ENCODE measurements at regions not wholly inside any gene's neighbourhood (a gene's known extent, or its start where the extent isn't known, plus 50 kb on each side); places are given as distances from the start of the nearest gene placed in this dataset.
"Not testable (repeated sequence)": the region's sequence is repeated elsewhere in the genome, so short reads cannot be mapped to it uniquely, and the experiment has no call there.

- TF ChIP-seq REST (IDR thresholded peaks at IDR 0.05; ENCODE audit: unreplicated experiment), result no peak
- TF ChIP-seq ZNF331 (CRISPR knock-in tag; IDR thresholded peaks at IDR 0.05; ENCODE audit: low read depth), result no peak
- TF ChIP-seq, protein P1, sequence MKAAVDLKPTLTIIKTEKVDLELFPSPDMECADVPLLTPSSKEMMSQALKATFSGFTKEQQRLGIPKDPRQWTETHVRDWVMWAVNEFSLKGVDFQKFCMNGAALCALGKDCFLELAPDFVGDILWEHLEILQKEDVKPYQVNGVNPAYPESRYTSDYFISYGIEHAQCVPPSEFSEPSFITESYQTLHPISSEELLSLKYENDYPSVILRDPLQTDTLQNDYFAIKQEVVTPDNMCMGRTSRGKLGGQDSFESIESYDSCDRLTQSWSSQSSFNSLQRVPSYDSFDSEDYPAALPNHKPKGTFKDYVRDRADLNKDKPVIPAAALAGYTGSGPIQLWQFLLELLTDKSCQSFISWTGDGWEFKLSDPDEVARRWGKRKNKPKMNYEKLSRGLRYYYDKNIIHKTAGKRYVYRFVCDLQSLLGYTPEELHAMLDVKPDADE (IDR thresholded peaks at IDR 0.05), result no peak
- no peak for TF ChIP-seq POLR2AphosphoS5 (IDR thresholded peaks at IDR 0.05; ENCODE audit: low read depth)
- TF ChIP-seq EZH2phosphoT487 (IDR thresholded peaks at IDR 0.05; ENCODE audit: unreplicated experiment), result no peak
These were observed 92.0 kb downstream of the PLXNA1 start (continued) for GRCh38 chr3:127074900-127075360.

- peaks cover 10% of the 10 kb centered on the region; the same call in 2 of the 3 replicates for H3K9me3 Mint-ChIP-seq
- not testable (repeated sequence) for H3K27ac Mint-ChIP-seq; H3F3A ChIP-seq (replicated peaks; ENCODE audit: low read depth); H3K27ac ChIP-seq (ENCODE audit: low read depth); H3K9me2 ChIP-seq (ENCODE audit: insufficient read depth); H3K27me3 ChIP-seq (ENCODE audit: insufficient read depth); H3K4me1 Mint-ChIP-seq; H3K4me3 ChIP-seq; H3K27me3 Mint-ChIP-seq (ENCODE audit: insufficient read depth, low read depth, poor library complexity); H3K4me2 ChIP-seq; H3K36me3 ChIP-seq (ENCODE audit: insufficient read depth); H3K4me1 ChIP-seq (ENCODE audit: insufficient read depth); DNase-seq (ENCODE audit: low spot score); H4K20me1 ChIP-seq (replicated peaks; ENCODE audit: insufficient read depth); ATAC-seq; H3K79me2 ChIP-seq (replicated peaks; ENCODE audit: insufficient read depth); H2AFZ ChIP-seq; H3K36me3 Mint-ChIP-seq (ENCODE audit: low read depth); H3K4me3 Mint-ChIP-seq
These were observed 93.5 kb downstream of the PLXNA1 start for GRCh38 chr3:127076166-127076992.

DNA sequence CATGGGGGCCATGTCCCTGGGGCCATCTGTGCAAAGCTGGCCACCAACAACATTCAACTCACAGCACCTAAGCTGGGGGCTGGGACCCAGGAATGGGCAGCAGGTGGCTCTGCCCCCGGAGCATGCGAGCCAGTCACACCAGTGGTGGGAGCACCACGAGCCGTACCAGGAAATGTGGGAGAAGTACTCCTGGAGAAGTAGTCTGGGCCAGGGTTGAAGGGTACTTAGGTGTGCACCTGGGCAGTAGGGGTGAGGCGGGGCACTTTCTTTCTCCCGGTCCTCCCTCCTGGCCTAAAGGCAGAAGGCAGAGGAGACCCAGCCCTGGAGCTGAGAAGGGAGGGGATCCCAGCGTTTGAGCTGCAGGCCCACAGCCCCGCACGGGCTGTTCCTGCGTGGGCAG is 94.2 kb downstream of the PLXNA1 start:
- ATAC-seq (no peak), DNase-seq (ENCODE audit: low spot score) (no peak)
- Histone ChIP-seq H3K79me2 (replicated peaks; ENCODE audit: insufficient read depth) (no peaks in the 10 kb centered on the region), H3K9me2 (ENCODE audit: insufficient read depth) (no peaks in the 10 kb centered on the region), H3K4me1 (ENCODE audit: insufficient read depth) (no peaks in the 10 kb centered on the region), H3K27ac (ENCODE audit: low read depth) (no peak overlapping the region), H2AFZ (no peak overlapping the region), H3K27me3 (ENCODE audit: insufficient read depth) (no peaks in the 10 kb centered on the region), H4K20me1 (replicated peaks; ENCODE audit: insufficient read depth) (no peaks in the 10 kb centered on the region), H3K36me3 (ENCODE audit: insufficient read depth) (no peaks in the 10 kb centered on the region), H3K4me2 (no peak overlapping the region), H3K4me3 (no peak overlapping the region), H3F3A (replicated peaks; ENCODE audit: low read depth) (no peaks in the 10 kb centered on the region)
- Mint-ChIP-seq H3K27ac (no peak overlapping the region), H3K4me3 (no peak overlapping the region), H3K27me3 (ENCODE audit: insufficient read depth, low read depth, poor library complexity) (peaks cover 4% of the 10 kb centered on the region), H3K36me3 (ENCODE audit: low read depth) (no peaks in the 10 kb centered on the region), H3K4me1 (no peaks in the 10 kb centered on the region; the same call in 1 of the 3 replicates), H3K9me3 (peaks cover 10% of the 10 kb centered on the region; the same call in 2 of the 3 replicates)
- TF ChIP-seq ZNF114 (CRISPR knock-in tag; IDR thresholded peaks at IDR 0.05) (no peak), CREB1 (CRISPR knock-in tag; IDR thresholded peaks at IDR 0.05; ENCODE audit: low read depth) (no peak), REST (IDR thresholded peaks at IDR 0.05; ENCODE audit: unreplicated experiment) (no peak), CTCF (conservative IDR thresholded peaks at IDR 0.05; ENCODE audit: low read depth in 2 of 2) (no peak), EZH2phosphoT487 (IDR thresholded peaks at IDR 0.05; ENCODE audit: unreplicated experiment) (no peak), ZNF331 (CRISPR knock-in tag; IDR thresholded peaks at IDR 0.05; ENCODE audit: low read depth) (no peak), JUNB (IDR thresholded peaks at IDR 0.05; ENCODE audit: unreplicated experiment) (no peak), STAT1 (IDR thresholded peaks at IDR 0.05; ENCODE audit: unreplicated experiment) (no peak), EZH2 (IDR thresholded peaks at IDR 0.05; ENCODE audit: low read depth, unreplicated experiment) (no peak)

All from GM23338 (cell line).